Neural crest cell (in vitro differentiated cells): ENCODE measurements at regions not wholly inside any gene's neighbourhood (a gene's known extent, or its start where the extent isn't known, plus 50 kb on each side); places are given as distances from the start of the nearest gene placed in this dataset.

Experiments used
- DNase-seq: peaks from one replicate; pipeline ENCODE4 v3.0.0; 2021; ENCODE audit warnings: low read depth, mixed read lengths, low spot score
- H3K27ac Mint-ChIP-seq: one replicate; pipeline ENCODE4 v1.8.0; 2021; ENCODE audit warnings: mild to moderate bottlenecking, mixed read lengths; ENCODE audit not compliant: unreplicated experiment
- H3K27me3 Mint-ChIP-seq: 2 replicates; pipeline ENCODE4 v1.8.0; 2021; ENCODE audit warnings: low read depth, mild to moderate bottlenecking, mixed read lengths
- H3K36me3 Mint-ChIP-seq: 2 replicates; pipeline ENCODE4 v1.8.0; 2021; ENCODE audit warnings: low read depth, mild to moderate bottlenecking, mixed read lengths
- H3K4me1 Mint-ChIP-seq: 2 replicates; pipeline ENCODE4 v1.8.0; 2021; ENCODE audit warnings: mixed read lengths
- H3K4me3 Mint-ChIP-seq: one replicate; pipeline ENCODE4 v1.8.0; 2021; ENCODE audit warnings: mild to moderate bottlenecking, mixed read lengths
- H3K9me3 Mint-ChIP-seq: 2 replicates; pipeline ENCODE4 v1.8.0; 2021; ENCODE audit warnings: mixed read lengths
- TF ChIP-seq, protein P1 (sequence below): fragments of 200-600 bp; sonication (generic); conservative IDR thresholded peaks from 2 replicates; pipeline ENCODE4 v1.5.0; 2021; ENCODE audit warnings: antibody characterized with exemption, mild to moderate bottlenecking

DNA sequence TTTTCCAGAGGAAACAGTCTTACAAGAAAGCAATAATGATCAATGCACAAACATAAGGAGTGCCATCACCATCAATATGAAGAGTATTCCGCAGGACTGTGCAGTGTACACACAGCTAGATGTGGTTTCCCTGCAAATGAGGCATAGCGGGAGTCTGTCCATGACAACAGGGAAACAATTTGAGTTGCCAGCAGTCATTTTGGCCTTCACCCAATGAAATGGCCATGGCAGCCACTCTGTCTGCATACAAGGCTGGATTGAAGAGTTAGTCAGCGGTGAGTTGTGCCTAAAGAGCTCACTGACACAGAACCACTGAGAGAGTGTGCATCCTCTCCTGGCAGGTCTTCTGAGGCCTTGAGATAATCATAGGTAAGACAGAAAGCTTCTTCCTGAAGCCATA, 303.3 kb downstream of the IPMK start:
- DNase-seq, result no peak
- no peaks in the 10 kb centered on the region for H3K4me1 Mint-ChIP-seq
- TF ChIP-seq, protein P1, sequence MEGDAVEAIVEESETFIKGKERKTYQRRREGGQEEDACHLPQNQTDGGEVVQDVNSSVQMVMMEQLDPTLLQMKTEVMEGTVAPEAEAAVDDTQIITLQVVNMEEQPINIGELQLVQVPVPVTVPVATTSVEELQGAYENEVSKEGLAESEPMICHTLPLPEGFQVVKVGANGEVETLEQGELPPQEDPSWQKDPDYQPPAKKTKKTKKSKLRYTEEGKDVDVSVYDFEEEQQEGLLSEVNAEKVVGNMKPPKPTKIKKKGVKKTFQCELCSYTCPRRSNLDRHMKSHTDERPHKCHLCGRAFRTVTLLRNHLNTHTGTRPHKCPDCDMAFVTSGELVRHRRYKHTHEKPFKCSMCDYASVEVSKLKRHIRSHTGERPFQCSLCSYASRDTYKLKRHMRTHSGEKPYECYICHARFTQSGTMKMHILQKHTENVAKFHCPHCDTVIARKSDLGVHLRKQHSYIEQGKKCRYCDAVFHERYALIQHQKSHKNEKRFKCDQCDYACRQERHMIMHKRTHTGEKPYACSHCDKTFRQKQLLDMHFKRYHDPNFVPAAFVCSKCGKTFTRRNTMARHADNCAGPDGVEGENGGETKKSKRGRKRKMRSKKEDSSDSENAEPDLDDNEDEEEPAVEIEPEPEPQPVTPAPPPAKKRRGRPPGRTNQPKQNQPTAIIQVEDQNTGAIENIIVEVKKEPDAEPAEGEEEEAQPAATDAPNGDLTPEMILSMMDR, result no peak
- no peaks in the 10 kb centered on the region for H3K36me3 Mint-ChIP-seq
- no peaks in the 10 kb centered on the region for H3K27me3 Mint-ChIP-seq
- H3K9me3 Mint-ChIP-seq, result no peaks in the 10 kb centered on the region
- no peak overlapping the region for H3K27ac Mint-ChIP-seq
- no peak overlapping the region for H3K4me3 Mint-ChIP-seq

DNA sequence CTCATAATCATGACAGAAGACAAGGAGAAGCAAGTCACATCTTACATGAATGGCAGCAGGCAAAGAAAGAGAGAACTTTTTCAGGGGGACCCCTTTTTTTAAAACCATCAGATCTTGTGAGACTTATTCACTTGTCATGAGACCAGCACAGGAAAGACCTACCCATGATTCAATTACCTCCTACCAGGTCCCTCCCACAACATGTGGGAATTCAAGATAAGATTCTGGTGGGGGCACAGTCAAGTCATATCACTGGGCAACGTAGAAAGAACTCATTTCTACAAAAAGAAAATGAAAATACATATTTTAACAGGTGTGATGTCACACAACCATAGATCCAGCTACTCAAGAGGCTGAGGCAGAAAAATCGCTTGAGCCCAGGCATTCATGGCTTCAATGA, 304.1 kb downstream of the IPMK start:
- no peak for DNase-seq
- H3K4me1 Mint-ChIP-seq, result no peaks in the 10 kb centered on the region
- H3K27ac Mint-ChIP-seq, result no peak overlapping the region
- TF ChIP-seq, protein P1, result no peak
- H3K9me3 Mint-ChIP-seq, result no peaks in the 10 kb centered on the region
- H3K27me3 Mint-ChIP-seq, result no peaks in the 10 kb centered on the region
- H3K4me3 Mint-ChIP-seq, result no peak overlapping the region
- H3K36me3 Mint-ChIP-seq, result no peaks in the 10 kb centered on the region

DNA sequence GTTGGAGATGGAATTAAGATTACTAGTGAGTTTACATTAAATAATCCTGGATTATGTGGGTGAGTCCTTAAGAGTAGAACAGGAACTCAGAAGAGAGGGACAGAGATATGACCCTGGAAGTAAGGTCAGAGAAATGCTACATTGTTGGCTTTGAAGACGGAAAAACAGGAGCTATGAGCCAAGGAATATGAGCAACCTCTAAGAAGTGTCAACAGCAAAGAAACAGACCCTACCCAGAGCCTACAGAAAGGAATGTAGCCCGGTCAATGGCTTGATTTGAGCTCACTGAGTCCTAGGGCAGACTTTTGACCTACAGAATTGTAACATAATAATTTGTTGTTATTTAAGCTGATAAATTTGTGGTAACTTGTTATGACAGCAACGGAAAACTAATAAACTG, 304.9 kb downstream of the IPMK start:
- H3K4me1 Mint-ChIP-seq, result no peaks in the 10 kb centered on the region
- TF ChIP-seq, protein P1, result no peak
- no peaks in the 10 kb centered on the region for H3K9me3 Mint-ChIP-seq
- no peak for DNase-seq
- no peak overlapping the region for H3K27ac Mint-ChIP-seq
- no peaks in the 10 kb centered on the region for H3K36me3 Mint-ChIP-seq
- H3K4me3 Mint-ChIP-seq, result no peak overlapping the region
- H3K27me3 Mint-ChIP-seq, result no peaks in the 10 kb centered on the region

DNA sequence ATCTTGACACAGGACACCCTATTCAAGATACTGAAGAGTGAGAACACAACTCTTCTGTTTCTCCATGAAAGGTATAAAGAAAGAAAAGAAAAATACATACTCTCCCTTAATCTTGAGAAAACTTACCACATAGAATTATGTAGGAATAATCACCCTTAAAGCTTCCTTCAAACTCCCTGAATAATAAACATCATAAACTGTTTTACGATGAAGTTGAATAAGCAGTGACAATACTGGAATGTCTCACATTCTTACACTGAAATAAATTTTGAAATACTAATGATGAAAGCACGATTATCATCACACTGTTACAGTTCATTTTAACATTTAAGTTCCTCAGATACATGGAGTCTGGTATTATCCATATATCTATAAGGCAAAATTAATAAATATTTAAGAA, 306.2 kb downstream of the IPMK start:
- no peak for DNase-seq
- Mint-ChIP-seq H3K4me3 (no peak overlapping the region), H3K4me1 (no peaks in the 10 kb centered on the region), H3K27me3 (no peaks in the 10 kb centered on the region), H3K27ac (no peak overlapping the region), H3K36me3 (no peaks in the 10 kb centered on the region), H3K9me3 (no peaks in the 10 kb centered on the region)
- TF ChIP-seq, protein P1, result no peak

DNA sequence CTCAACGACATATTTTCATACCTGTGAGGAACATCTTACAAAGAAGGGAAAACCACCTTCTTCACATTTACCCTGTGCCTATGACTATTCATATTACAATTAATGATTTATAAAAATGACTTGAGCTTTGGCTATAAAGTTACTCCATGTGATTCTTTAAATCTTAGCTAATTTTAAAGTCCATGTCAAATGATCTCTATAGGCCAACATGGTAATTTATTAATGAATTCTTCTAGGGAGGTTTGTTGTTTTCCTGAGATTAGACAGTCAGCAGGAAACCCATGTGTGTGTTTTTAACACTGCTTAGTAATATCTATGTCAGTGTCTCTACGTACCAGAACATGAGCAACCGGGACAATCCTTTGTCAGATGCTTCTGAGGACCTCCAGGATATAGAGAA, 307.3 kb downstream of the IPMK start:
- H3K9me3 Mint-ChIP-seq, result no peaks in the 10 kb centered on the region
- TF ChIP-seq, protein P1, result no peak
- no peak overlapping the region for H3K4me3 Mint-ChIP-seq
- no peak for DNase-seq
- no peak overlapping the region for H3K27ac Mint-ChIP-seq
- H3K36me3 Mint-ChIP-seq, result no peaks in the 10 kb centered on the region
- H3K27me3 Mint-ChIP-seq, result no peaks in the 10 kb centered on the region
- H3K4me1 Mint-ChIP-seq, result no peaks in the 10 kb centered on the region
